Endothelial cell (in vitro differentiated cells): ENCODE measurements at regions not wholly inside any gene's neighbourhood (a gene's known extent, or its start where the extent isn't known, plus 50 kb on each side); places are given as distances from the start of the nearest gene placed in this dataset.

Source experiments
- DNase-seq: peaks from one replicate; pipeline ENCODE4 v3.0.0; 2021; ENCODE audit warnings: low spot score
- H3K27ac Mint-ChIP-seq: one replicate; pipeline ENCODE4 v1.8.0; 2021; ENCODE audit warnings: mixed read lengths, inconsistent platforms; ENCODE audit not compliant: unreplicated experiment
- H3K27me3 Mint-ChIP-seq: one replicate; pipeline ENCODE4 v1.8.0; 2021; ENCODE audit warnings: mild to moderate bottlenecking, moderate library complexity, mixed read lengths, inconsistent platforms; ENCODE audit not compliant: unreplicated experiment
- H3K36me3 Mint-ChIP-seq: one replicate; pipeline ENCODE4 v1.8.0; 2021; ENCODE audit warnings: mild to moderate bottlenecking, low read depth, mixed read lengths, inconsistent platforms; ENCODE audit not compliant: unreplicated experiment
- H3K4me1 Mint-ChIP-seq: one replicate; pipeline ENCODE4 v1.8.0; 2021; ENCODE audit warnings: mild to moderate bottlenecking, mixed read lengths, inconsistent platforms; ENCODE audit not compliant: unreplicated experiment
- H3K4me3 Mint-ChIP-seq: one replicate; pipeline ENCODE4 v1.8.0; 2021; ENCODE audit warnings: mild to moderate bottlenecking, mixed read lengths, inconsistent platforms; ENCODE audit not compliant: unreplicated experiment
- H3K9me3 Mint-ChIP-seq: one replicate; pipeline ENCODE4 v1.8.0; 2021; ENCODE audit warnings: mixed read lengths, inconsistent platforms; ENCODE audit not compliant: unreplicated experiment
- CTCF ChIP-seq: fragments of 200-600 bp; sonication (generic); IDR thresholded peaks from one replicate; pipeline ENCODE4 v1.5.0; 2021; ENCODE audit warnings: antibody characterized with exemption; ENCODE audit not compliant: unreplicated experiment

GRCh38 chr3:109784285-109784684 is 446.9 kb upstream of the DPPA4 start:
- Mint-ChIP-seq H3K4me3 (no peak overlapping the region), H3K27me3 (no peaks in the 10 kb centered on the region), H3K4me1 (no peaks in the 10 kb centered on the region), H3K9me3 (peaks cover 2% of the 10 kb centered on the region), H3K36me3 (no peaks in the 10 kb centered on the region), H3K27ac (no peak overlapping the region)
- no peak for TF ChIP-seq CTCF
- DNase-seq, result no peak

GRCh38 chr3:109784852-109785631 is 447.7 kb upstream of the DPPA4 start:
- no peak for TF ChIP-seq CTCF
- no peaks in the 10 kb centered on the region for H3K9me3 Mint-ChIP-seq
- no peaks in the 10 kb centered on the region for H3K36me3 Mint-ChIP-seq
- DNase-seq, result no peak
- H3K4me1 Mint-ChIP-seq, result no peaks in the 10 kb centered on the region
- no peak overlapping the region for H3K4me3 Mint-ChIP-seq
- no peaks in the 10 kb centered on the region for H3K27me3 Mint-ChIP-seq
- H3K27ac Mint-ChIP-seq, result no peak overlapping the region

- H3K27me3 Mint-ChIP-seq, result peaks cover 3% of the 10 kb centered on the region
- no peak overlapping the region for H3K4me3 Mint-ChIP-seq
- no peak overlapping the region for H3K27ac Mint-ChIP-seq
- H3K9me3 Mint-ChIP-seq, result no peaks in the 10 kb centered on the region
- no peaks in the 10 kb centered on the region for H3K36me3 Mint-ChIP-seq
- DNase-seq, result no peak
- peaks cover 15% of the 10 kb centered on the region for H3K4me1 Mint-ChIP-seq
- peak; percentile 70 for TF ChIP-seq CTCF
These were observed 465.9 kb upstream of the DPPA4 start for GRCh38 chr3:109803274-109803673.

GRCh38 chr3:109804697-109805096 is 467.4 kb upstream of the DPPA4 start:
- peaks cover 15% of the 10 kb centered on the region for H3K4me1 Mint-ChIP-seq
- no peak for DNase-seq
- H3K27ac Mint-ChIP-seq, result no peak overlapping the region
- no peak overlapping the region for H3K4me3 Mint-ChIP-seq
- no peak for TF ChIP-seq CTCF
- H3K36me3 Mint-ChIP-seq, result no peaks in the 10 kb centered on the region
- H3K27me3 Mint-ChIP-seq, result peaks cover 2% of the 10 kb centered on the region
- no peaks in the 10 kb centered on the region for H3K9me3 Mint-ChIP-seq

GRCh38 chr3:109806929-109807328 is 469.6 kb upstream of the DPPA4 start:
- H3K9me3 Mint-ChIP-seq, result no peaks in the 10 kb centered on the region
- H3K4me1 Mint-ChIP-seq, result peaks cover 15% of the 10 kb centered on the region
- H3K27ac Mint-ChIP-seq, result peak overlapping the region; percentile 77
- no peaks in the 10 kb centered on the region for H3K27me3 Mint-ChIP-seq
- no peak for TF ChIP-seq CTCF
- no peaks in the 10 kb centered on the region for H3K36me3 Mint-ChIP-seq
- DNase-seq, result no peak
- H3K4me3 Mint-ChIP-seq, result no peak overlapping the region
